HFFc6 (cell line): ENCODE measurements at regions not wholly inside any gene's neighbourhood (a gene's known extent, or its start where the extent isn't known, plus 50 kb on each side); places are given as distances from the start of the nearest gene placed in this dataset.
"Not testable (repeated sequence)": the region's sequence is repeated elsewhere in the genome, so short reads cannot be mapped to it uniquely, and the experiment has no call there.

Experiments
- DNase-seq: peaks from one replicate; pipeline ENCODE4 v3.0.0-alpha.2; 2018
- H3K27ac Mint-ChIP-seq: 2 replicates; pipeline ENCODE4 v1.8.0; 2020; ENCODE audit warnings: mild to moderate bottlenecking, mixed read lengths
- H3K27me3 Mint-ChIP-seq: 2 replicates; pipeline ENCODE4 v1.8.0; 2021; ENCODE audit warnings: mild to moderate bottlenecking, moderate library complexity, mixed read lengths; ENCODE audit not compliant: insufficient read depth
- H3K36me3 Mint-ChIP-seq: 2 replicates; pipeline ENCODE4 v1.8.0; 2021; ENCODE audit warnings: low read depth, mixed read lengths
- H3K4me1 Mint-ChIP-seq: 2 replicates; pipeline ENCODE4 v1.8.0; 2020; ENCODE audit warnings: low read depth, mixed read lengths
- H3K4me3 Mint-ChIP-seq: 2 replicates; pipeline ENCODE4 v1.8.0; 2020; ENCODE audit warnings: mild to moderate bottlenecking, moderate library complexity, mixed read lengths
- H3K9me3 Mint-ChIP-seq: 2 replicates; pipeline ENCODE4 v1.8.0; 2020; ENCODE audit warnings: mild to moderate bottlenecking, mixed read lengths
- TF ChIP-seq, protein P1 (sequence below): fragments of 200-600 bp; sonication (generic); IDR thresholded peaks from 2 replicates; pipeline ENCODE4 v1.5.0; 2021; ENCODE audit warnings: antibody characterized with exemption, mild to moderate bottlenecking

DNA sequence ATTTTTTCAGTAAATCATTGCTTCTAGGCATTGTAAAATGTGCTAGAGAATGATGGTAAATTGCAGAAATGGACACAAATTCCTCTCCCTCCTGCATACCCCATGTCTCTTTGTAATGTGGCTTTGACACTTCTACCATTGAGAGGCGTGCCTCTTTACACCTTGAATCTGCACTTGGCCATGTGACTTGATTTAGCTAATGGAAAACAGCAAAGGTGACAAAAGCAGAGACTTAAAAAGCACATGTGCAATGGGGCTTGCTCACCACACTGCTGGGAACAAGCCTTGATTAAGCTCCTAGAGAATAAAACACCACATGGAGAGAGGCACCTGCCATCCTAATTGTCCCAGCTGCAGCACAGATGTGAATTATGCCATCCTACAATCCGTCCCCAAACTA is 69.9 kb upstream of the NAA35 start:
- TF ChIP-seq, protein P1, sequence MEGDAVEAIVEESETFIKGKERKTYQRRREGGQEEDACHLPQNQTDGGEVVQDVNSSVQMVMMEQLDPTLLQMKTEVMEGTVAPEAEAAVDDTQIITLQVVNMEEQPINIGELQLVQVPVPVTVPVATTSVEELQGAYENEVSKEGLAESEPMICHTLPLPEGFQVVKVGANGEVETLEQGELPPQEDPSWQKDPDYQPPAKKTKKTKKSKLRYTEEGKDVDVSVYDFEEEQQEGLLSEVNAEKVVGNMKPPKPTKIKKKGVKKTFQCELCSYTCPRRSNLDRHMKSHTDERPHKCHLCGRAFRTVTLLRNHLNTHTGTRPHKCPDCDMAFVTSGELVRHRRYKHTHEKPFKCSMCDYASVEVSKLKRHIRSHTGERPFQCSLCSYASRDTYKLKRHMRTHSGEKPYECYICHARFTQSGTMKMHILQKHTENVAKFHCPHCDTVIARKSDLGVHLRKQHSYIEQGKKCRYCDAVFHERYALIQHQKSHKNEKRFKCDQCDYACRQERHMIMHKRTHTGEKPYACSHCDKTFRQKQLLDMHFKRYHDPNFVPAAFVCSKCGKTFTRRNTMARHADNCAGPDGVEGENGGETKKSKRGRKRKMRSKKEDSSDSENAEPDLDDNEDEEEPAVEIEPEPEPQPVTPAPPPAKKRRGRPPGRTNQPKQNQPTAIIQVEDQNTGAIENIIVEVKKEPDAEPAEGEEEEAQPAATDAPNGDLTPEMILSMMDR: no peak
- DNase-seq: no peak
- no peaks in the 10 kb centered on the region; the same call in 1 of the 2 replicates for H3K27me3 Mint-ChIP-seq
- H3K27ac Mint-ChIP-seq: no peak overlapping the region
- H3K9me3 Mint-ChIP-seq: no peaks in the 10 kb centered on the region
- no peaks in the 10 kb centered on the region for H3K36me3 Mint-ChIP-seq
- no peaks in the 10 kb centered on the region for H3K4me1 Mint-ChIP-seq
- H3K4me3 Mint-ChIP-seq: no peak overlapping the region

DNA sequence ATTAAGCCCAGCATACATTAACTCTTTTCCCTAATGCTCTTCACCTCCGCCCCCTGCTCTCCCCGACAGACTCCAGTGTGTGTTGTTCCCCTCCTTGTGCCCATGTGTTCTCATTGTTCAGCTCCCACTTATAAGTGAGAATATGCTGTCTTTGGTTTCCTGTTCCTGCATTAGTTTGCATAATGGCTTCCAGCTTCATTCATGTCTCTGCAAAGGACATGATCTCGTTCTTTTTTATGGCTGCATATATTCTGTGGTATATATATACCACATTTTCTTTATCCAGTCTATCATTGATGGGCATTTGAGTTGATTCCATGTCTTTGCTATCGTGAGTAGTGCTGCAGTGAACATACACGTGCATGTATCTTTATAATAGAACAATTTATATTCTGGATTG is 69.3 kb upstream of the NAA35 start:
- H3K9me3 Mint-ChIP-seq, H3K27ac Mint-ChIP-seq, H3K27me3 Mint-ChIP-seq, DNase-seq, H3K36me3 Mint-ChIP-seq, H3K4me3 Mint-ChIP-seq, H3K4me1 Mint-ChIP-seq: not testable (repeated sequence)

DNA sequence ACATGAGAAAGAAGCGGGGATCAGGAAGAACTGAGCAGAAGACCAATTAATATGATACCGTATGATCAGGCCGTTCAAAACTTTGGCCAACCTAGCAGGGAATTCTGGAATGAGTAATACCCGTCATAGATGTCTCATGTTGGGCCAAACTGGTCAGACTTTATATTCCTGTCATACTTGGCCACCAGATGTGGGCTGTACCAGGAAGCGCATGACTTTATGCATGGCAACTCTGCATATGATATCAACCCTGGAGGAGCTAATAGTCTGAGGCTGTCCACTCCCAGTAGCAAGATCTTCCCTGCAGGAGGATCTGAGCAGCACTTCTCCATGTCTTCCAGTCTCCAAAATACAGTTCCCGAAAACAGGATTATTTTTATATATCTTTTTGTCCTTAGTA is 68.5 kb upstream of the NAA35 start:
- no peak overlapping the region for H3K4me3 Mint-ChIP-seq
- no peaks in the 10 kb centered on the region for H3K36me3 Mint-ChIP-seq
- TF ChIP-seq, protein P1: no peak
- no peaks in the 10 kb centered on the region; the same call in 1 of the 2 replicates for H3K27me3 Mint-ChIP-seq
- no peaks in the 10 kb centered on the region for H3K4me1 Mint-ChIP-seq
- H3K27ac Mint-ChIP-seq: no peak overlapping the region
- no peaks in the 10 kb centered on the region for H3K9me3 Mint-ChIP-seq
- DNase-seq: no peak

DNA sequence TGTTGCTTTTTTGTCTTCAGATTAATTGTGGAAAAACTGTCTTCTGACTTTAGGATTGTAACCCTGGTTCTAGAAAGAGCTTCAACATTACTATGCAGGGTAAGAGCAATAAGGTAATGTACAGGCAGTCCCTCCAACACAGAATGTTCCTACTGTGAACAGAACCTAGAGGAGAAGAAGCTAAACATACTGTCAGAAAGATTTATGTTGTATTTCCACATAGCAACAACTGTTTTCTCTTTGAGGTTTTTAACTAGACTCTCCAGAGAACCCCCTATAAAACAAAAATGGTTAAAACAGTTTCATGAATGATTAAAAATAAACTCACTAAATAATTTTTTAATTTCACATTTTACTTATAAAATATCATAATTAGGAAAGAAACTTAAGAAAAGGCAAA is 64.3 kb upstream of the NAA35 start:
- TF ChIP-seq, protein P1: no peak
- no peak overlapping the region for H3K27ac Mint-ChIP-seq
- H3K4me1 Mint-ChIP-seq: peaks cover 5% of the 10 kb centered on the region
- no peak overlapping the region for H3K4me3 Mint-ChIP-seq
- H3K36me3 Mint-ChIP-seq: no peaks in the 10 kb centered on the region
- peaks cover 3% of the 10 kb centered on the region for H3K27me3 Mint-ChIP-seq
- H3K9me3 Mint-ChIP-seq: no peaks in the 10 kb centered on the region
- no peak for DNase-seq

DNA sequence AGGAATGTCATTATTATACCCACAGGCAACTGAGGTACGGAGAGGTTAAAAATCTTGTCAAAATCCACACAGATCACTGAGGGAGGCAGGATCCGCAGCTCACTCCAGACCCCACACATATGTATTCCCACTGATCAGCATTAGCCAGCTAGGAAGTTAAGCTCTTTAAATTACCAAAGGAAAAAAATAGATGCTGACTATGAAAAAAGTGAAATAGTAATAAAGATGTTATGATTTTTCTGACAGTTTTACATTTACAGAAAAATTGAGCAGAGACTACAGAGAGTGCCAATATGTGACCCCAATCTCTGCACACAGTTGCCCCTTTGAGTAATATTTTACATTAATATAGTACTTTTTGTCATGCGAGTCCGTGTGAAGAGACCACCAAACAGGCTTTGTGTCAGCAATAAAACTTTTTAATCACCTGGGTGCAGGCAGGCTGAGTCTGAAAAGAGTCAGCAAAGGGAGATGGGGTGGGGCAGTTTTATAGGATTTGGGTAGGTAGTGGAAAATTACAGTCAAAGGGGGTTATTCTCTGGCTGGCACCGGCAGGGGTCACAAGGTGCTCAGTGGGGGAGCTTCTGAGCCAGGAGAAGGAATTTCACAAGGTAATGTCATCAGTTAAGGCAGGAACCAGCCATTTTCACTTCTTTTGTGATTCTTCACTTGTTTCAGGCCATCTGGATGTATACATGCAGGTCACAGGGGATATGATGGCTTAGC is 61.9 kb upstream of the NAA35 start:
- not testable (repeated sequence) for H3K27ac Mint-ChIP-seq, H3K4me3 Mint-ChIP-seq

DNA sequence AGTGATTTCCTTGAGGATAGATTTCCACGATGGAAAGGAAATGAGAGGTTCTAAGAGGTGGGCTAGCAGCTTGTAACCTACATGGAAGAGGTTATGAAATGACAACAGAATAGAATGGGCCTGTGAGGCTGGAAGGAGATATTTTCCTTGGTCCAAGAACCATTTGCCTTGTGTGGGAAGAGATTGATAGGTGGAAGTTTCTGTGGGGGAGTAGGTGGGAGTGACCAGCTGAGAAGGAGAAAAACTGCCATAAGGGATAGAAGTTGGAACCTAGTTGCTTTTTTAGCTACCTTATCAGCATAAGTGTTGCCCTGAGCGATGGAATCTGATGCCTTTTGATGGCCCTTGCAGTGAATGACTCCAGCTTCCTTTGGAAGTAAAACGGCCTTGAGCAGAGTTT is 60.4 kb upstream of the NAA35 start:
- DNase-seq, H3K9me3 Mint-ChIP-seq, H3K36me3 Mint-ChIP-seq, H3K4me3 Mint-ChIP-seq, H3K27ac Mint-ChIP-seq: not testable (repeated sequence)
- Mint-ChIP-seq H3K27me3 (peaks cover 11% of the 10 kb centered on the region), H3K4me1 (peaks cover 10% of the 10 kb centered on the region)

More for the DNA sequence above, 61.9 kb upstream of the NAA35 start:
- H3K4me1 Mint-ChIP-seq: peaks cover 10% of the 10 kb centered on the region
- not testable (repeated sequence) for H3K36me3 Mint-ChIP-seq, H3K27me3 Mint-ChIP-seq, H3K9me3 Mint-ChIP-seq, DNase-seq

DNA sequence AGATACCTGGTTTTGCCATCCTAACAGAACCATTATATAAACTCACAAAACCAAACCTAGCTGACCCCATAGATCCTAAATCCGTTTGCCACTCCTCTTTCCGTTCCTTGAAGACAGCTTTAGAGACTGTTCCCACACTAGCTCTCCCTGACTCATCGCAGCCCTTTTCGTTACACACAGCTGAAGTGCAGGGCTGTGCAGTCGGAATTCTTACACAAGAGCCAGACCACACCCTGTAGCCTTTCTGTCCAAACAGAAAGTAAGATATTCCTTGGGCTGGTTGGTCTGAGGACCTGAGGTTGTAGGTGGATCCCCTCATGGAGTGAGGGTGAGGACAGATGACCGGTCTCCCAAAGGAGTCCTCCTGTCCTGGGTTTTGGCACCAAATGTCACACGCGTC is 56.7 kb upstream of the NAA35 start:
- TF ChIP-seq, protein P1: no peak
- DNase-seq: no peak
- Mint-ChIP-seq H3K27ac (no peak overlapping the region), H3K4me1 (peaks cover 10% of the 10 kb centered on the region), H3K36me3 (no peaks in the 10 kb centered on the region), H3K9me3 (no peaks in the 10 kb centered on the region; the same call in 1 of the 2 replicates), H3K4me3 (no peak overlapping the region), H3K27me3 (peaks cover 7% of the 10 kb centered on the region)
